SK-N-SH (cell line): ENCODE measurements at regions not wholly inside any gene's neighbourhood (a gene's known extent, or its start where the extent isn't known, plus 50 kb on each side); places are given as distances from the start of the nearest gene placed in this dataset.

Experiments used
- CTCF ChIA-PET: fragments of 300-600, 350-600 bp; formaldehyde crosslinking; extraction: SDS; loops from one replicate; lab custom pipeline; 2021; lab: Yijun Ruan, JAX
- POLR2A ChIA-PET: fragments of 350-600 bp; sonication (Branson Sonifier 250); formaldehyde crosslinking; extraction: SDS; loops from one replicate; lab custom pipeline; 2020; ENCODE audit warnings: antibody characterized with exemption, inconsistent platforms; lab: Yijun Ruan, JAX
- DNase-seq: peaks from one replicate; pipeline ENCODE4 v3.0.0; 2012
- H2AFZ ChIP-seq: fragments of 200-600 bp; sonication (generic); 2 replicates; pipeline ENCODE4 v1.8.1; 2016; ENCODE audit warnings: antibody characterized with exemption, mild to moderate bottlenecking, low read depth
- H3F3A ChIP-seq: fragments of 200-600 bp; sonication (generic); replicated peaks from 2 replicates; pipeline ENCODE3; 2016; ENCODE audit warnings: antibody characterized with exemption, mild to moderate bottlenecking; ENCODE audit not compliant: insufficient read depth
- H3K27ac ChIP-seq, 2 experiments: fragments of 200-500 bp in 1 of 2; fragments of 200-600 bp in 1 of 2; sonication (Bioruptor generic) in 1 of 2; sonication (generic), shearing (Covaris generic) in 1 of 2; 2 replicates each; pipeline versions ENCODE4 v1.5.1 to v1.6.1; 2014 to 2016; ENCODE audit warnings: low read depth in 2 of 2, inconsistent platforms in 1 of 2, low read length in 1 of 2, mild to moderate bottlenecking in 1 of 2, mixed read lengths in 1 of 2
- H3K27me3 ChIP-seq: fragments of 200-600 bp; sonication (generic), shearing (Covaris generic); 2 replicates; pipeline ENCODE4 v1.6.1; 2016; ENCODE audit warnings: mixed run types; ENCODE audit not compliant: insufficient read depth
- H3K36me3 ChIP-seq, 2 experiments: fragments of 200-500 bp in 1 of 2; fragments of 200-600 bp in 1 of 2; sonication (Bioruptor generic) in 1 of 2; sonication (generic) in 1 of 2; replicated peaks in 1 of 2; 2 replicates each; pipeline versions ENCODE3 to v1.5.1; 2014 to 2016; ENCODE audit warnings: low read length in 1 of 2, mild to moderate bottlenecking in 1 of 2; ENCODE audit not compliant: insufficient read depth in 2 of 2, control insufficient read depth in 1 of 2
- H3K4me1 ChIP-seq, 2 experiments: fragments of 200-500 bp in 1 of 2; fragments of 200-600 bp in 1 of 2; sonication (Bioruptor generic) in 1 of 2; sonication (generic), shearing (Covaris generic) in 1 of 2; 2 replicates each; pipeline versions ENCODE4 v1.5.1 to v1.6.1; 2014 to 2016; ENCODE audit warnings: low read depth in 1 of 2, low read length in 1 of 2, mixed run types in 1 of 2; ENCODE audit not compliant: insufficient read depth in 2 of 2, control insufficient read depth in 1 of 2
- H3K4me2 ChIP-seq: fragments of 200-600 bp; sonication (generic), shearing (Covaris generic); 2 replicates; pipeline ENCODE4 v1.6.1; 2017; ENCODE audit warnings: mixed run types
- H3K4me3 ChIP-seq, 2 experiments: fragments of 200-500 bp in 1 of 2; fragments of 200-600 bp in 1 of 2; sonication (Bioruptor generic) in 1 of 2; sonication (generic), shearing (Covaris generic) in 1 of 2; 2 replicates each; pipeline versions ENCODE4 v1.5.1 to v1.8.1; 2014 to 2016; ENCODE audit warnings: low read depth in 2 of 2, inconsistent platforms in 1 of 2, low read length in 1 of 2, mild to moderate bottlenecking in 1 of 2, mixed read lengths in 1 of 2, moderate library complexity in 1 of 2
- H3K79me2 ChIP-seq: fragments of 200-600 bp; sonication (generic); 2 replicates; pipeline ENCODE4 v1.8.1; 2017; ENCODE audit warnings: mild to moderate bottlenecking; ENCODE audit not compliant: insufficient read depth
- H3K9ac ChIP-seq: fragments of 200-600 bp; sonication (generic); 2 replicates; pipeline ENCODE4 v1.6.1; 2017; ENCODE audit warnings: mixed run types
- H3K9me2 ChIP-seq: fragments of 200-600 bp; sonication (generic); 2 replicates; pipeline ENCODE4 v1.6.1; 2017; ENCODE audit warnings: mixed run types
- H3K9me3 ChIP-seq: fragments of 200-600 bp; sonication (generic); 2 replicates; pipeline ENCODE4 v1.6.1; 2017; ENCODE audit warnings: mixed run types, mild to moderate bottlenecking, moderate library complexity
- H4K20me1 ChIP-seq: fragments of 200-600 bp; sonication (generic); 2 replicates; pipeline ENCODE4 v1.6.1; 2017; ENCODE audit warnings: mild to moderate bottlenecking, mixed run types; ENCODE audit not compliant: insufficient read depth
- EZH2phosphoT487 ChIP-seq: fragments of 200-600 bp; sonication (generic); IDR thresholded peaks from 2 replicates; pipeline ENCODE4 v1.6.1; 2017; ENCODE audit warnings: low read depth, mixed run types, mild to moderate bottlenecking, antibody characterized with exemption, moderate library complexity, borderline replicate concordance
- FOXM1 ChIP-seq: IDR thresholded peaks from 2 replicates; pipeline ENCODE4 v1.4.0; 2012; ENCODE audit warnings: low read depth, mild to moderate bottlenecking
- GABPA ChIP-seq: IDR thresholded peaks from 2 replicates; pipeline ENCODE4 v1.4.0; 2012; ENCODE audit warnings: low read depth, mild to moderate bottlenecking
- GATA2 ChIP-seq: sonication (generic); formaldehyde crosslinking; IDR thresholded peaks from 2 replicates; pipeline ENCODE4 v1.5.0; 2020; ENCODE audit warnings: mild to moderate bottlenecking, missing genetic modification reagents
- MXI1 ChIP-seq: IDR thresholded peaks from 2 replicates; pipeline ENCODE4 v1.6.1; 2012; ENCODE audit warnings: mild to moderate bottlenecking, low read depth, low read length, improper control_type of control experiment
- RAD21 ChIP-seq: IDR thresholded peaks from 2 replicates; pipeline ENCODE4 v1.6.1; 2012; ENCODE audit warnings: mild to moderate bottlenecking, low read length
- RCOR1 ChIP-seq: fragments of 150-350 bp; IDR thresholded peaks from 2 replicates; pipeline ENCODE4 v1.6.1; 2017; ENCODE audit warnings: antibody characterized with exemption, low read length
- SIN3A ChIP-seq: IDR thresholded peaks from 2 replicates; pipeline ENCODE4 v1.6.1; 2012; ENCODE audit warnings: low read depth, mild to moderate bottlenecking, low read length, moderate library complexity, borderline replicate concordance
- SMC3 ChIP-seq: IDR thresholded peaks from 2 replicates; pipeline ENCODE4 v1.6.1; 2012; ENCODE audit warnings: low read depth, low read length, improper control_type of control experiment
- TAF1 ChIP-seq: IDR thresholded peaks from 2 replicates; pipeline ENCODE4 v1.6.1; 2012; ENCODE audit warnings: low read depth, mild to moderate bottlenecking, low read length, moderate library complexity, borderline replicate concordance
- TEAD4 ChIP-seq: IDR thresholded peaks from 2 replicates; pipeline ENCODE4 v1.4.0; 2012; ENCODE audit warnings: mild to moderate bottlenecking, borderline replicate concordance; ENCODE audit not compliant: insufficient read depth
- YY1 ChIP-seq: IDR thresholded peaks from 2 replicates; pipeline ENCODE4 v1.4.0; 2012; ENCODE audit warnings: low read depth, mild to moderate bottlenecking
- WGBS: methylation state at CpG from one replicate; pipeline ENCODE4 v1.1.6; 2017; ENCODE audit warnings: low lambda C conversion rate; 5-methylcytosine and 5-hydroxymethylcytosine counted together
- TF ChIP-seq, protein P1 (sequence below): IDR thresholded peaks from 2 replicates; pipeline ENCODE4 v1.4.0; 2012; ENCODE audit warnings: low read depth, borderline replicate concordance
- TF ChIP-seq, protein P2 (sequence below): IDR thresholded peaks from 2 replicates; pipeline ENCODE4 v1.4.0; 2012; ENCODE audit warnings: low read depth
- TF ChIP-seq, protein P3 (sequence below): fragments of 200-600 bp; sonication (generic); IDR thresholded peaks from 2 replicates; pipeline ENCODE4 v1.6.1; 2017; ENCODE audit warnings: antibody characterized with exemption, mild to moderate bottlenecking, moderate library complexity

DNA sequence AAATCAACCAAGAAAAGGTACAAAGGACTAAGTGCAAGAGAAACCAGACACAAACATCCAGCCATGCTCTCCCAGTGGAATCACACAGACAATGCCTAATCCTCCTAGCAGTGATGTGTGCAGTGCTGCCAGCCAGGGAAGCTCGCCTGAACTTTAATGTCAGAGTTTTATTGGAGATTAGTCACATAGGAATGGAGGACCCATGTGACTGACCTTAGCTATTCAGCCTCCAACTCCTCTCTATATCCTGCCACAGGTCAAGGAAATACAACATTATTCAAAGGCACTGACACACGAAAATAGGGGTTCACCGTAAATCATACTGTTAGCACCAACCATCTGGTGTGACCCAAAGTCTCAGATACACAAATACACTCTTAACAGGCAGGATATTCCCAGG, 684.6 kb downstream of the DOK5 start:
- no peak overlapping the region for H3K4me3 ChIP-seq
- 15% methylated on average over 3 of the region's 3 CpGs for WGBS
- H3F3A ChIP-seq: no peaks in the 10 kb centered on the region
- H3K4me2 ChIP-seq: no peak overlapping the region
- H2AFZ ChIP-seq: no peak overlapping the region
- no peak overlapping the region for H3K27ac ChIP-seq
- no peaks in the 10 kb centered on the region for H3K36me3 ChIP-seq
- H3K9me2 ChIP-seq: no peaks in the 10 kb centered on the region
- no peak for DNase-seq
- POLR2A ChIA-PET: no interaction called here
- no peaks in the 10 kb centered on the region for H3K79me2 ChIP-seq
- no peak overlapping the region for H3K9ac ChIP-seq
- no peaks in the 10 kb centered on the region for H4K20me1 ChIP-seq
- TF ChIP-seq, protein P1, sequence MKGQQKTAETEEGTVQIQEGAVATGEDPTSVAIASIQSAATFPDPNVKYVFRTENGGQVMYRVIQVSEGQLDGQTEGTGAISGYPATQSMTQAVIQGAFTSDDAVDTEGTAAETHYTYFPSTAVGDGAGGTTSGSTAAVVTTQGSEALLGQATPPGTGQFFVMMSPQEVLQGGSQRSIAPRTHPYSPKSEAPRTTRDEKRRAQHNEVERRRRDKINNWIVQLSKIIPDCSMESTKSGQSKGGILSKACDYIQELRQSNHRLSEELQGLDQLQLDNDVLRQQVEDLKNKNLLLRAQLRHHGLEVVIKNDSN: no peak
- TF ChIP-seq GABPA (no peak), YY1 (no peak), RAD21 (no peak), MXI1 (no peak), GATA2 (CRISPR knock-in tag) (no peak), FOXM1 (no peak), TEAD4 (no peak), TAF1 (no peak)
- H3K27me3 ChIP-seq: no peaks in the 10 kb centered on the region
- CTCF ChIA-PET: no interaction called here
- H3K4me1 ChIP-seq: no peaks in the 10 kb centered on the region; a peak in 1 of 4 replicates
- H3K9me3 ChIP-seq: no peaks in the 10 kb centered on the region

DNA sequence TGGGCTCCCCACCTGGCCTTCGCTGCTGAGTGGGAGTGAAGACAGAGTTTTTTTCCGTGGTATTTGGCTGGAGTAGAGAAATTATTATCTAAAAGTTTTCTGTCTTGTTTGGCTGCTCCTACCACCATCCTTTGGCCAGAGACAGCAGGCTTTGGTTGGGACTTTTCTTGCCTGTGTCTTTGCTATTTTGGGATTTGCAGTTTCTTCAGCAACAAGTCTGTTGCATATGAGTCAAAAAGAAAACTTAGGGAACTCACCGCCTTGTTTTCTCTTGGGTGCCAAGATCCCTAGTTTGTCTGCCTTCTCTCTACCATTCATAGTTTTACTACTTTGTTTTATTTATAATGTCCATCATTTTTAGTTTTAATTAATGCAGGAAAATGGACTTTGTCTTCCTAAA, 683.8 kb downstream of the DOK5 start:
- Histone ChIP-seq H3K27me3 (no peaks in the 10 kb centered on the region), H3K27ac (no peak overlapping the region), H3F3A (no peaks in the 10 kb centered on the region), H3K36me3 (no peaks in the 10 kb centered on the region), H3K9ac (no peak overlapping the region), H3K9me2 (no peaks in the 10 kb centered on the region), H3K9me3 (no peaks in the 10 kb centered on the region), H3K4me3 (no peak overlapping the region), H2AFZ (no peak overlapping the region), H3K4me2 (no peak overlapping the region), H3K79me2 (no peaks in the 10 kb centered on the region), H4K20me1 (no peaks in the 10 kb centered on the region), H3K4me1 (no peaks in the 10 kb centered on the region)
- ChIA-PET CTCF (no interaction called here), POLR2A (no interaction called here)
- whole genome bisulfite sequencing: 41% methylated on average over 3 of the region's 3 CpGs
- TF ChIP-seq EZH2phosphoT487 (no peak), MXI1 (no peak), SIN3A (no peak), RCOR1 (no peak), SMC3 (no peak)
- TF ChIP-seq, protein P2, sequence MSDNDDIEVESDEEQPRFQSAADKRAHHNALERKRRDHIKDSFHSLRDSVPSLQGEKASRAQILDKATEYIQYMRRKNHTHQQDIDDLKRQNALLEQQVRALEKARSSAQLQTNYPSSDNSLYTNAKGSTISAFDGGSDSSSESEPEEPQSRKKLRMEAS: no peak
- TF ChIP-seq, protein P3, sequence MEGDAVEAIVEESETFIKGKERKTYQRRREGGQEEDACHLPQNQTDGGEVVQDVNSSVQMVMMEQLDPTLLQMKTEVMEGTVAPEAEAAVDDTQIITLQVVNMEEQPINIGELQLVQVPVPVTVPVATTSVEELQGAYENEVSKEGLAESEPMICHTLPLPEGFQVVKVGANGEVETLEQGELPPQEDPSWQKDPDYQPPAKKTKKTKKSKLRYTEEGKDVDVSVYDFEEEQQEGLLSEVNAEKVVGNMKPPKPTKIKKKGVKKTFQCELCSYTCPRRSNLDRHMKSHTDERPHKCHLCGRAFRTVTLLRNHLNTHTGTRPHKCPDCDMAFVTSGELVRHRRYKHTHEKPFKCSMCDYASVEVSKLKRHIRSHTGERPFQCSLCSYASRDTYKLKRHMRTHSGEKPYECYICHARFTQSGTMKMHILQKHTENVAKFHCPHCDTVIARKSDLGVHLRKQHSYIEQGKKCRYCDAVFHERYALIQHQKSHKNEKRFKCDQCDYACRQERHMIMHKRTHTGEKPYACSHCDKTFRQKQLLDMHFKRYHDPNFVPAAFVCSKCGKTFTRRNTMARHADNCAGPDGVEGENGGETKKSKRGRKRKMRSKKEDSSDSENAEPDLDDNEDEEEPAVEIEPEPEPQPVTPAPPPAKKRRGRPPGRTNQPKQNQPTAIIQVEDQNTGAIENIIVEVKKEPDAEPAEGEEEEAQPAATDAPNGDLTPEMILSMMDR: no peak
- no peak for DNase-seq
